Hepatocyte (in vitro differentiated cells): ENCODE measurements at regions not wholly inside any gene's neighbourhood (a gene's known extent, or its start where the extent isn't known, plus 50 kb on each side); places are given as distances from the start of the nearest gene placed in this dataset.

Experiments
- EZH2 ChIP-seq: fragments of 200-600 bp; sonication (generic); IDR thresholded peaks from 2 replicates; pipeline ENCODE4 v1.6.1; 2016; ENCODE audit warnings: antibody characterized with exemption, mild to moderate bottlenecking, borderline replicate concordance
- TF ChIP-seq, protein P1 (sequence below): fragments of 200-600 bp; sonication (generic); IDR thresholded peaks from 2 replicates; pipeline ENCODE4 v1.5.1; 2016; ENCODE audit warnings: antibody characterized with exemption, mild to moderate bottlenecking; ENCODE audit not compliant: poor library complexity

DNA sequence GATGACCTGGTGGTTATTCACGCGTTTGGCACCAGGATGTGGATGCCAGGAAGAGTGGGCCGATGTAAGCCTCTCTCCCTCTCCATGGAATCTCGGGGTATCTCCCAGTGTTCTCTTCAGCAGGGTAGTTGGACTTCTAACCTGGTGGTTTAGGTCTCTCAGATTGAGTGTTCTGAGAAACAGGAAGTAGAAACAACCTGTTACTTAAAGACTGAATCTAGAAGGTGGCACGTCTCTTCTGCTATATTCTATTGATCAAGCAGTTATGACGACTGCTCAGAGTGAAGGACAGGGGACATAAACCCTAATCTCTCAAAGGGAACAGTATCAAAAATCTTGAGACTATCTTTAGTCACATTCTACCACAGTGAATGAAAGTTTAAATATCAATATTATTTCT lies 918.7 kb upstream of the PIK3C3 start:
- TF ChIP-seq, protein P1, sequence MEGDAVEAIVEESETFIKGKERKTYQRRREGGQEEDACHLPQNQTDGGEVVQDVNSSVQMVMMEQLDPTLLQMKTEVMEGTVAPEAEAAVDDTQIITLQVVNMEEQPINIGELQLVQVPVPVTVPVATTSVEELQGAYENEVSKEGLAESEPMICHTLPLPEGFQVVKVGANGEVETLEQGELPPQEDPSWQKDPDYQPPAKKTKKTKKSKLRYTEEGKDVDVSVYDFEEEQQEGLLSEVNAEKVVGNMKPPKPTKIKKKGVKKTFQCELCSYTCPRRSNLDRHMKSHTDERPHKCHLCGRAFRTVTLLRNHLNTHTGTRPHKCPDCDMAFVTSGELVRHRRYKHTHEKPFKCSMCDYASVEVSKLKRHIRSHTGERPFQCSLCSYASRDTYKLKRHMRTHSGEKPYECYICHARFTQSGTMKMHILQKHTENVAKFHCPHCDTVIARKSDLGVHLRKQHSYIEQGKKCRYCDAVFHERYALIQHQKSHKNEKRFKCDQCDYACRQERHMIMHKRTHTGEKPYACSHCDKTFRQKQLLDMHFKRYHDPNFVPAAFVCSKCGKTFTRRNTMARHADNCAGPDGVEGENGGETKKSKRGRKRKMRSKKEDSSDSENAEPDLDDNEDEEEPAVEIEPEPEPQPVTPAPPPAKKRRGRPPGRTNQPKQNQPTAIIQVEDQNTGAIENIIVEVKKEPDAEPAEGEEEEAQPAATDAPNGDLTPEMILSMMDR: no peak
- no peak for TF ChIP-seq EZH2
